ENCODE measurements at regions not wholly inside any gene's neighbourhood (a gene's known extent, or its start where the extent isn't known, plus 50 kb on each side); places are given as distances from the start of the nearest gene placed in this dataset.

DNA sequence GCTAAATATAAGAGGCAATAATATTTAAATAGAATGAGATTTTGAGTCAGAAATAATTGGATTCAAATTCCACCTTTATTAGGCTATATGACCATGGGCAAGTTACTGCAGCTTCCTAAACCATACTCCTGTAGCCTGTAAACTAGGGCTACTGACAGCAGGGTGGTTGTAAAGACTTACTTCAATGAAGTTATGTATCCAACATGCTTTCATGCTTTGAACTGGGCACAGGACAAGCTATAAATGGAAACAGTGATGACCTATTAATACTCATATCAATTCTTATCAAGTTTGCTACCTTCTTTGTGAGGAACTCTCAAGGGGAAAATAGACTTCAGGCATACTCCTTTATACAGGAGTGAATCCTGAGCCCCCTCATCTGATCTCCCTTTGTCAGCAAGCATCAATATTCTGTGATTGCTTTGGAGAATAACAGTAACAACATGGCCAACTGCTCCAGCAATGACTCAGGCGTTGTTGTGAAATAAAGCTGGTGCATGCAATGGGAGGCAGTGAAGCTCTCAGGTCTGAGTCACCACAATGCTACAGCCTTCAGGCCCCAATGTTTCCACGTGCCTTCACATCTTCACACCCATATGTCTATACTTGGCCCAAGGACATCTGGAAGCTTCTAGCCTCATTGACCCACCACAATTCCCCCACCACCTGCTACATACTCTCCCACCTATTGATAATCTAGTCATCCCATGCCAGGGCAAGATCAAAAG, 102.5 kb downstream of the KCNA4 start:
- ATAC-seq (ENCODE audit: insufficient read depth, low read depth), result no peak
- Histone ChIP-seq H3K27me3 (ENCODE audit: insufficient read depth, low read length, poor library complexity) (no peaks in the 10 kb centered on the region), H3K4me2 (ENCODE audit: insufficient read depth, low read length) (no peak overlapping the region), H3K79me2 (ENCODE audit: insufficient read depth, low read length) (no peaks in the 10 kb centered on the region), H3K9ac (ENCODE audit: low read depth, low read length) (no peak overlapping the region), H2AFZ (ENCODE audit: low read depth, low read length) (no peak overlapping the region), H3K27ac (ENCODE audit: low read length) (no peak overlapping the region), H3K9me3 (ENCODE audit: insufficient read depth, low read length, severe bottlenecking) (no peaks in the 10 kb centered on the region), H3K4me1 (ENCODE audit: insufficient read depth, low read length) (no peaks in the 10 kb centered on the region), H3K4me3 (ENCODE audit: low read depth in 1 of 2, low read length in 2 of 2) (no peak overlapping the region), H3K36me3 (ENCODE audit: insufficient read depth, low read length) (no peaks in the 10 kb centered on the region), H4K20me1 (ENCODE audit: insufficient read depth, low read length) (no peaks in the 10 kb centered on the region)
- DNase-seq, result no peak
- TF ChIP-seq, protein P1, sequence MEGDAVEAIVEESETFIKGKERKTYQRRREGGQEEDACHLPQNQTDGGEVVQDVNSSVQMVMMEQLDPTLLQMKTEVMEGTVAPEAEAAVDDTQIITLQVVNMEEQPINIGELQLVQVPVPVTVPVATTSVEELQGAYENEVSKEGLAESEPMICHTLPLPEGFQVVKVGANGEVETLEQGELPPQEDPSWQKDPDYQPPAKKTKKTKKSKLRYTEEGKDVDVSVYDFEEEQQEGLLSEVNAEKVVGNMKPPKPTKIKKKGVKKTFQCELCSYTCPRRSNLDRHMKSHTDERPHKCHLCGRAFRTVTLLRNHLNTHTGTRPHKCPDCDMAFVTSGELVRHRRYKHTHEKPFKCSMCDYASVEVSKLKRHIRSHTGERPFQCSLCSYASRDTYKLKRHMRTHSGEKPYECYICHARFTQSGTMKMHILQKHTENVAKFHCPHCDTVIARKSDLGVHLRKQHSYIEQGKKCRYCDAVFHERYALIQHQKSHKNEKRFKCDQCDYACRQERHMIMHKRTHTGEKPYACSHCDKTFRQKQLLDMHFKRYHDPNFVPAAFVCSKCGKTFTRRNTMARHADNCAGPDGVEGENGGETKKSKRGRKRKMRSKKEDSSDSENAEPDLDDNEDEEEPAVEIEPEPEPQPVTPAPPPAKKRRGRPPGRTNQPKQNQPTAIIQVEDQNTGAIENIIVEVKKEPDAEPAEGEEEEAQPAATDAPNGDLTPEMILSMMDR (IDR thresholded peaks at IDR 0.05; ENCODE audit: borderline replicate concordance, extremely low read depth, low read length, poor library complexity, severe bottlenecking), result no peak
- TF ChIP-seq EZH2 (IDR thresholded peaks at IDR 0.05; ENCODE audit: borderline replicate concordance, low read depth, low read length, severe bottlenecking), result no peak

DNA sequence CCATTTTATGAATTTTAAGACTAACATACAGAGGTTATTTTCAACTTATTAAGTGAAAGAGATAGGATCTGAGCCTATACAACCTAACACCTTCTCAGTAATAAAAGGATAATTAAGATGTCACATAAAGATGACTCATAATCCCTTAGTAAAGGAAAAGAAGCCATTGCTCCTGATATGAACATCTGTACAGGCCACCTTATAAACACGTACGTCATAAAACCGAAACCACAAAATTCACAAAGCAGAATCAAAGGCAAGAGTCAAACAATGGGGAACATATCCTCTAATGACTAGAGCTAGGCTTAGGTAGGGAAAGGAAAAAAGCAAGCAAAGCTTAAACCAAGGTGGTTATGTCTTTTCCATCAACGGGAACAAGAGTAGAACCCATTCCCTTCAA, 103.5 kb downstream of the KCNA4 start:
- DNase-seq, result no peak
- no peaks in the 10 kb centered on the region for H3K36me3 ChIP-seq (ENCODE audit: insufficient read depth, low read length)
- no peak overlapping the region for H2AFZ ChIP-seq (ENCODE audit: low read depth, low read length)
- no peak overlapping the region for H3K9ac ChIP-seq (ENCODE audit: low read depth, low read length)
- no peak overlapping the region for H3K4me2 ChIP-seq (ENCODE audit: insufficient read depth, low read length)
- no peak overlapping the region for H3K27ac ChIP-seq (ENCODE audit: low read length)
- no peaks in the 10 kb centered on the region for H3K79me2 ChIP-seq (ENCODE audit: insufficient read depth, low read length)
- H3K9me3 ChIP-seq (ENCODE audit: insufficient read depth, low read length, severe bottlenecking), result no peaks in the 10 kb centered on the region
- H3K4me1 ChIP-seq (ENCODE audit: insufficient read depth, low read length), result no peaks in the 10 kb centered on the region
- no peak for ATAC-seq (ENCODE audit: insufficient read depth, low read depth)
- H3K27me3 ChIP-seq (ENCODE audit: insufficient read depth, low read length, poor library complexity), result no peaks in the 10 kb centered on the region
- no peak overlapping the region for H3K4me3 ChIP-seq (ENCODE audit: low read depth in 1 of 2, low read length in 2 of 2)
- H4K20me1 ChIP-seq (ENCODE audit: insufficient read depth, low read length), result no peaks in the 10 kb centered on the region
- TF ChIP-seq EZH2 (IDR thresholded peaks at IDR 0.05; ENCODE audit: borderline replicate concordance, low read depth, low read length, severe bottlenecking), result no peak
- TF ChIP-seq, protein P1 (IDR thresholded peaks at IDR 0.05; ENCODE audit: borderline replicate concordance, extremely low read depth, low read length, poor library complexity, severe bottlenecking), result no peak

DNA sequence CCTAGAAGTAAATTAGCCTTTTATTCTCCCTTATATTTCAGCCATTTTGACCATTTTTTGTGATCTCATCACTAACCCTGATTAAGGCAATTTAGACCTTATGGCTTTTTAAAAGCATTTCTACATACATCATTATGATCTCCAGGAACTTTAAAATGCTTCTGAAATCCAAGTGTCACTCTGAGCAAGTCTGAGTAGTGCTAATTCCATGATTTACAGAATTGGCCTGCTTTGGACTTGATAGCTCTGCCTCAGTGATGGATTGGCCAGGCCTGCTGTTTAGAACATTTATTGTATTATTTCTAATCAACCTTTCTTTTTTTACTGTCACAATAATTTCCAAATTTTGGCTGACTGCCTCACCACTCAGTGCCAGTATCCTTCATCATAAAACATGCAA, 116.4 kb downstream of the KCNA4 start:
- ATAC-seq (ENCODE audit: insufficient read depth, low read depth) (no peak), DNase-seq (no peak)
- no peak for TF ChIP-seq EZH2 (IDR thresholded peaks at IDR 0.05; ENCODE audit: borderline replicate concordance, low read depth, low read length, severe bottlenecking)
- TF ChIP-seq, protein P1 (IDR thresholded peaks at IDR 0.05; ENCODE audit: borderline replicate concordance, extremely low read depth, low read length, poor library complexity, severe bottlenecking), result no peak
- H3K4me1 ChIP-seq (ENCODE audit: insufficient read depth, low read length), result no peaks in the 10 kb centered on the region
- H3K27me3 ChIP-seq (ENCODE audit: insufficient read depth, low read length, poor library complexity), result no peaks in the 10 kb centered on the region
- H3K4me3 ChIP-seq (ENCODE audit: low read depth in 1 of 2, low read length in 2 of 2), result no peak overlapping the region
- H4K20me1 ChIP-seq (ENCODE audit: insufficient read depth, low read length), result no peaks in the 10 kb centered on the region
- no peaks in the 10 kb centered on the region for H3K36me3 ChIP-seq (ENCODE audit: insufficient read depth, low read length)
- no peak overlapping the region for H3K4me2 ChIP-seq (ENCODE audit: insufficient read depth, low read length)
- H2AFZ ChIP-seq (ENCODE audit: low read depth, low read length), result no peak overlapping the region
- H3K79me2 ChIP-seq (ENCODE audit: insufficient read depth, low read length), result no peaks in the 10 kb centered on the region
- H3K9ac ChIP-seq (ENCODE audit: low read depth, low read length), result no peak overlapping the region
- H3K9me3 ChIP-seq (ENCODE audit: insufficient read depth, low read length, severe bottlenecking), result no peaks in the 10 kb centered on the region
- H3K27ac ChIP-seq (ENCODE audit: low read length), result no peak overlapping the region

Measured in DND-41 (cell line).